ENCODE measurements at regions not wholly inside any gene's neighbourhood (a gene's known extent, or its start where the extent isn't known, plus 50 kb on each side); places are given as distances from the start of the nearest gene placed in this dataset.

- ATAC-seq = no peak
- TF ChIP-seq ESRRG (CRISPR knock-in tag; IDR thresholded peaks at IDR 0.05) (no peak), POU6F1 (CRISPR knock-in tag; IDR thresholded peaks at IDR 0.05; ENCODE audit: borderline replicate concordance, low read depth) (no peak), BACH2 (CRISPR knock-in tag; IDR thresholded peaks at IDR 0.05; ENCODE audit: borderline replicate concordance) (no peak), ISL1 (CRISPR knock-in tag; IDR thresholded peaks at IDR 0.05) (no peak), CSRNP3 (CRISPR knock-in tag; IDR thresholded peaks at IDR 0.05) (no peak), TOX (CRISPR knock-in tag; IDR thresholded peaks at IDR 0.05; ENCODE audit: borderline replicate concordance) (no peak), SNAI2 (CRISPR knock-in tag; IDR thresholded peaks at IDR 0.05) (no peak), TCF4 (CRISPR knock-in tag; IDR thresholded peaks at IDR 0.05; ENCODE audit: borderline replicate concordance) (no peak), RARB (CRISPR knock-in tag; IDR thresholded peaks at IDR 0.05) (no peak), OSR1 (CRISPR knock-in tag; IDR thresholded peaks at IDR 0.05) (no peak)
These were observed 702.2 kb downstream of the MAT2B start for GRCh38 chr5:164207646-164208045.

- no peak for TF ChIP-seq PATZ1 (CRISPR knock-in tag; IDR thresholded peaks at IDR 0.05; ENCODE audit: borderline replicate concordance)
- TF ChIP-seq TCF4 (CRISPR knock-in tag; IDR thresholded peaks at IDR 0.05; ENCODE audit: borderline replicate concordance) = no peak
- no peak for TF ChIP-seq TOX (CRISPR knock-in tag; IDR thresholded peaks at IDR 0.05; ENCODE audit: borderline replicate concordance)
- no peak for TF ChIP-seq ISL1 (CRISPR knock-in tag; IDR thresholded peaks at IDR 0.05)
- no peak for TF ChIP-seq ZNF70 (CRISPR knock-in tag; IDR thresholded peaks at IDR 0.05)
- TF ChIP-seq BACH2 (CRISPR knock-in tag; IDR thresholded peaks at IDR 0.05; ENCODE audit: borderline replicate concordance) = no peak
- TF ChIP-seq SNAI2 (CRISPR knock-in tag; IDR thresholded peaks at IDR 0.05) = no peak
- no peak for TF ChIP-seq ZC3H10 (CRISPR knock-in tag; IDR thresholded peaks at IDR 0.05)
- TF ChIP-seq ESRRG (CRISPR knock-in tag; IDR thresholded peaks at IDR 0.05) = no peak
- TF ChIP-seq CREB5 (CRISPR knock-in tag; IDR thresholded peaks at IDR 0.05; ENCODE audit: low read depth) = no peak
- TF ChIP-seq PPARA (CRISPR knock-in tag; IDR thresholded peaks at IDR 0.05; ENCODE audit: borderline replicate concordance) = no peak
- no peak for TF ChIP-seq ZNF565 (CRISPR knock-in tag; conservative IDR thresholded peaks at IDR 0.05; ENCODE audit: low read depth)
- TF ChIP-seq CSRNP3 (CRISPR knock-in tag; IDR thresholded peaks at IDR 0.05) = no peak
These were observed 705.1 kb downstream of the MAT2B start for GRCh38 chr5:164210491-164210890.

GRCh38 chr5:164214698-164215097 is 709.3 kb downstream of the MAT2B start:
- ATAC-seq = no peak
- TF ChIP-seq ZNF8 (CRISPR knock-in tag; IDR thresholded peaks at IDR 0.05) (no peak), ESRRG (CRISPR knock-in tag; IDR thresholded peaks at IDR 0.05) (no peak), OSR1 (CRISPR knock-in tag; IDR thresholded peaks at IDR 0.05) (no peak), CSRNP3 (CRISPR knock-in tag; IDR thresholded peaks at IDR 0.05) (no peak), TOX (CRISPR knock-in tag; IDR thresholded peaks at IDR 0.05; ENCODE audit: borderline replicate concordance) (no peak), SNAI2 (CRISPR knock-in tag; IDR thresholded peaks at IDR 0.05) (no peak), ZNF70 (CRISPR knock-in tag; IDR thresholded peaks at IDR 0.05) (no peak), TCF4 (CRISPR knock-in tag; IDR thresholded peaks at IDR 0.05; ENCODE audit: borderline replicate concordance) (no peak), TSHZ2 (CRISPR knock-in tag; IDR thresholded peaks at IDR 0.05) (no peak)

More at GRCh38 chr5:164210491-164210890, 705.1 kb downstream of the MAT2B start:
- ATAC-seq = no peak

All from SK-N-SH treated with all-trans-retinoic acid at 6 μM for 48 hours (cell line).